ENCODE measurements at regions not wholly inside any gene's neighbourhood (a gene's known extent, or its start where the extent isn't known, plus 50 kb on each side); places are given as distances from the start of the nearest gene placed in this dataset.

DNA sequence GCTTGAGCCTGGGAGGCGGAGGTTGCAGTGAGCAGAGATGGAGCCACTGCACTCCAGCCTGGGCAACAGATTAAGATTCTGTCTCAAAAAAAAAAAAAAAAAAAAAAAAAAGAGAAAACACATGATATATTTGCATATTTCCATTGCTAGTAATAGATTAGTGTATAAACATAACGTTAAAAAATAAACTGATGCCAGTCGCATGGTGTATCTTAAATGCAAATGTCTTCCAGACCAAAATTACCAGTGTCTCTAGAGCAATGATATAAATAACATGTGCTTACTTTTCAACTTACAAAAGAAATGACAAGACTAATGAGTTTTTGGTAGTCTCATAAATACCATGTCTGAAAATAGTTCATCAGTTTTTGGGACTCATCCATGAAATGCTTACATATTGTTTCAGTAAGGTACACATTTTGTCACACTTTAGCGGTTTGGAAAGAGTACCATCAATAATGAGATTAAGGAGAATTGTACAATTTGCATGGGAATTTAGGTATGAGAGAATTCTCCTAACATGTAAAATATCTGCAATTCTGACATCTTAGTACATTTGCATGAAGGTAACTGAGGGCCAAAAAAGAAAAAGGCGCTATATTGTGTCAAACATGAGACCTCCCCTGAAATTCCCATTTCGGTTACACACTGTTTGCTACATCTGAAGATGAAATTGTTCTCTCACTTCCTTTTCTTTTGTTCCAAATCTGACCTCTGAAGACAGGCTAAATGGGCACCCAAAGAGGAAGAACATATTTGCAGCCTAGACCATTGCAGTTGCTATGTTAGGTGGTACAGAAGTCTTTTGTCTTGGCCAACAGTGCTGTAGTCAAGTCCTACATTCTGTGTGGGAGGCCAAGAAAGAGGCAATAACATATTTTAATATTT is 51.5 kb upstream of the PIP4K2A start:
- no peak for DNase-seq

- no peak for DNase-seq
Observed at GRCh38 chr10:22764639-22765038, 50.3 kb upstream of the PIP4K2A start.

Measured in NCI-H69 (cell line).